Activated B cell treated with CpG ODN at 0.5 μM for 24 hours (primary cell): ENCODE measurements at regions not wholly inside any gene's neighbourhood (a gene's known extent, or its start where the extent isn't known, plus 50 kb on each side); places are given as distances from the start of the nearest gene placed in this dataset.
"Not testable (repeated sequence)": the region's sequence is repeated elsewhere in the genome, so short reads cannot be mapped to it uniquely, and the experiment has no call there.

Source experiments
- ATAC-seq: fragments of 200-7000 bp; cut with Tn5 transposase; one replicate; pipeline ENCODE4 v1.10.0; 2021; ENCODE audit warnings: low read depth, mild to moderate bottlenecking, moderate library complexity
- CTCF ChIA-PET: fragments of 350-600 bp; sonication (Branson Sonifier 250); formaldehyde crosslinking; loops from one replicate; lab custom pipeline; 2021; ENCODE audit warnings: antibody characterized with exemption; lab: Charles Lee
- POLR2A ChIA-PET: fragments of 350-600 bp; sonication (Branson Sonifier 250); formaldehyde crosslinking; loops from one replicate; lab custom pipeline; 2021; ENCODE audit warnings: antibody characterized with exemption; lab: Charles Lee
- DNase-seq: peaks from one replicate; pipeline ENCODE4 v3.0.0; 2022
- H3K27ac Mint-ChIP-seq: one replicate; pipeline ENCODE4 v1.8.0; 2020; ENCODE audit warnings: mixed read lengths
- H3K27me3 Mint-ChIP-seq: one replicate; pipeline ENCODE4 v1.8.0; 2021; ENCODE audit warnings: mixed read lengths
- H3K36me3 Mint-ChIP-seq: one replicate; pipeline ENCODE4 v1.8.0; 2021; ENCODE audit warnings: low read depth, mixed read lengths
- H3K4me1 Mint-ChIP-seq: one replicate; pipeline ENCODE4 v1.8.0; 2021; ENCODE audit warnings: mixed read lengths
- H3K4me3 Mint-ChIP-seq: one replicate; pipeline ENCODE4 v1.8.0; 2020; ENCODE audit warnings: mild to moderate bottlenecking, mixed read lengths
- H3K9me3 Mint-ChIP-seq: one replicate; pipeline ENCODE4 v1.8.0; 2020; ENCODE audit warnings: mixed read lengths
- intact Hi-C: fragments of 100-400 bp; cut with micrococcal nuclease; formaldehyde crosslinking; loops from one replicate; pipeline ENCODE4 v1.15.1; 2024
- TF ChIP-seq, protein P1 (sequence below): fragments of 200-600 bp; IDR thresholded peaks from one replicate; pipeline ENCODE4 v1.8.0; 2022; ENCODE audit warnings: antibody characterized with exemption, mild to moderate bottlenecking

DNA sequence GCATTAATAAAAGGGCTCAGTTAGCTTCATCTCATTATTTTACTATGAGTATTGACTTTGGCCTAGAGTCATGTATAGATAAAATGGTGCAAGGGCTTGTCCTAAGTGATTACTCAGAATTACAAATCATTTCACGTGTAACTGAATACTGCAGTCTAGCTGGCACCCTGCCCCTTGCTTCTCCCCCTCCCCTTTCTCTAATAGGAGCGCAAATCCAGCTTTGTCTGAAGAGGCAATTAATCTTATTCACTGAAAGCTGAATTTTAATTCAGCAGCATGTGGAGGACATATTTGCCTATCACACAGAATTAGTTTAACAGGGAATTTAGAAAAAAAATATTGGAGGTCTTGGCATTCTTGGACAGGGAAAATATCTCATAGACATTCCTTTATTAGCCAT is 412.1 kb upstream of the DPH6 start:
- Mint-ChIP-seq H3K4me3 (no peak overlapping the region), H3K27me3 (no peaks in the 10 kb centered on the region), H3K27ac (no peak overlapping the region), H3K36me3 (no peaks in the 10 kb centered on the region), H3K4me1 (no peaks in the 10 kb centered on the region), H3K9me3 (no peaks in the 10 kb centered on the region)
- DNase-seq (no peak), ATAC-seq (no peak)
- POLR2A ChIA-PET: no interaction called here
- CTCF ChIA-PET: no interaction called here
- TF ChIP-seq, protein P1, sequence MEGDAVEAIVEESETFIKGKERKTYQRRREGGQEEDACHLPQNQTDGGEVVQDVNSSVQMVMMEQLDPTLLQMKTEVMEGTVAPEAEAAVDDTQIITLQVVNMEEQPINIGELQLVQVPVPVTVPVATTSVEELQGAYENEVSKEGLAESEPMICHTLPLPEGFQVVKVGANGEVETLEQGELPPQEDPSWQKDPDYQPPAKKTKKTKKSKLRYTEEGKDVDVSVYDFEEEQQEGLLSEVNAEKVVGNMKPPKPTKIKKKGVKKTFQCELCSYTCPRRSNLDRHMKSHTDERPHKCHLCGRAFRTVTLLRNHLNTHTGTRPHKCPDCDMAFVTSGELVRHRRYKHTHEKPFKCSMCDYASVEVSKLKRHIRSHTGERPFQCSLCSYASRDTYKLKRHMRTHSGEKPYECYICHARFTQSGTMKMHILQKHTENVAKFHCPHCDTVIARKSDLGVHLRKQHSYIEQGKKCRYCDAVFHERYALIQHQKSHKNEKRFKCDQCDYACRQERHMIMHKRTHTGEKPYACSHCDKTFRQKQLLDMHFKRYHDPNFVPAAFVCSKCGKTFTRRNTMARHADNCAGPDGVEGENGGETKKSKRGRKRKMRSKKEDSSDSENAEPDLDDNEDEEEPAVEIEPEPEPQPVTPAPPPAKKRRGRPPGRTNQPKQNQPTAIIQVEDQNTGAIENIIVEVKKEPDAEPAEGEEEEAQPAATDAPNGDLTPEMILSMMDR: no peak
- intact Hi-C loops: no loop called here

DNA sequence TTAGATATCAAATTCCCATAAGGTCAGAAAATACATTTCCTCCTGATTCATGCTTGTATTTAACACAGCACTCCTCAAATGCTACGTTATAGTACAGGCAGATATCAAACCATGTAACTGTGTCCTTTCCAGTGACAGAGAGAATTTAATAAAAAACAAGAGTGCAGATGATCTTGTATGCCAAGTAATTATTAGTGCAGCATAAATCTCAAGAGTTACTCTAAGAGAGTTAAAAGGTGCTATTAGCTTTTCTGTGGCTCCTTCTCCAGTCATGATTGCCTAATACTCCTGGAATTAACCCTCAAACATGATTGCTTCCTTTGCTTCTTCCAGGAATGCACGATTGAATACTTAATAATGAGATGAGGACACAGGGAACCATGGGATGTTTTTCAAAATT is 413.0 kb upstream of the DPH6 start:
- Mint-ChIP-seq H3K27me3 (no peaks in the 10 kb centered on the region), H3K4me1 (no peaks in the 10 kb centered on the region), H3K4me3 (no peak overlapping the region), H3K9me3 (no peaks in the 10 kb centered on the region), H3K27ac (no peak overlapping the region), H3K36me3 (no peaks in the 10 kb centered on the region)
- intact Hi-C loops: no loop called here
- TF ChIP-seq, protein P1: no peak
- DNase-seq: no peak
- CTCF ChIA-PET: no interaction called here
- POLR2A ChIA-PET: no interaction called here
- ATAC-seq: no peak

DNA sequence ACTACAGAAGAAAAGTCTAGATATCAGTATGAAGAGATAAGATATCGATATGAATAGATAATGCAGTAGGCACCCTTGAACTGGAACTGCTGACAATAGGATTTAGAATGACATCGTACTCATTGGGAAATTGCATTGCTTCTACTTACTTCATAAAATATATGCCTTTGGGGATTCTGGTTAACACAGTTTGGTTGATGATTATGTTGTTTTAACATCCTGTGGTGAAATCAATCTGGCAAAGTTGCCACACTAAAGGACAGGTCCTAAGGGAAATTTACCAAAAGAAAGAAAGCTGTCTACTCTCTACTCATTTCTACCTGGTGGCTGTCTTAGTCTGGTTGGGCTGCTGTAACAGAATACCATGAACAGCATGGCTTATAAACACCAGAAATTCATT is 417.4 kb upstream of the DPH6 start:
- intact Hi-C loops: no loop called here
- no peak for ATAC-seq
- Mint-ChIP-seq H3K9me3 (peaks cover 3% of the 10 kb centered on the region), H3K4me1 (no peaks in the 10 kb centered on the region), H3K27me3 (no peaks in the 10 kb centered on the region), H3K27ac (no peak overlapping the region), H3K36me3 (no peaks in the 10 kb centered on the region), H3K4me3 (no peak overlapping the region)
- CTCF ChIA-PET: no interaction called here
- TF ChIP-seq, protein P1: no peak
- POLR2A ChIA-PET: no interaction called here
- no peak for DNase-seq

DNA sequence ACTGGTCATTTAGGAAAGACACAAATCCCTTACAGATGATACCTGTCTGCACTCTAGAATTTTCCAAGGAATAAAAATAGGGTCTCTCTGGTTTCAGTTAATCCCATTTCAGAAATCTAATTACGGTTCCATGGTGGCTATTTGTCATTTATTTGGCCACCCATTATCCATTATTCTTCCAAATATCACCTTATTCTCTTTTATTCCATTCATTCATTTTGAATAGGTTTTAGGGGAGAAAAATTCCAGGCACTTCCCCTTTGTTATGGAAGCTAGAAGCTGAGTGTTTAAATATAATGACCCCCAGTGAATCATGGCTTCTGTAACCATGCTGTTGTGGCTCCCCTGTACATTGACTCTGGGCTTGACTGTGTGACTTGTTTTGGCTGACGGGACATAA is 420.8 kb upstream of the DPH6 start:
- no peak overlapping the region for H3K4me3 Mint-ChIP-seq
- TF ChIP-seq, protein P1: no peak
- H3K27me3 Mint-ChIP-seq: no peaks in the 10 kb centered on the region
- DNase-seq (no peak), ATAC-seq (no peak)
- H3K9me3 Mint-ChIP-seq: peaks cover 6% of the 10 kb centered on the region
- ChIA-PET CTCF (no interaction called here), POLR2A (no interaction called here)
- no peaks in the 10 kb centered on the region for H3K36me3 Mint-ChIP-seq
- no peaks in the 10 kb centered on the region for H3K4me1 Mint-ChIP-seq
- H3K27ac Mint-ChIP-seq: no peak overlapping the region
- intact Hi-C loops: no loop called here

DNA sequence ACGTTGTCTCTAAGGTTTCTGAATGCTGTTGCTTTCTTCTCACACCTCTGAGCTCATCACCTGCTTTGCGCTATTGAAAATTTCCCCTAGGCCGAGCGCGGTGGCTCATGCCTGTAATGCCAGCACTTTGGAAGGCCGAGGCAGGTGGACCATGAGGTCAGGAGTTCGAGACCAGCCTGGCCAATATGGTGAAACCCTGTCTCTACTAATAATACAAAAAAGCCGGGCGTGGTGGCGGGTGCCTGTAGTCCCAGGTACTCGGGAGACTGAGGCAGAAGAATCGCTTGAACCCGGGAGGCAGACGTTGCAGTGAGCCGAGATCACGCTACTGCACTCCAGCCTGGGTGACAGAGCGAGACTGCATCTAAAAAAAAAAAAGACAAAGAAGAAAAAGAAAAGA is 422.0 kb upstream of the DPH6 start:
- POLR2A ChIA-PET, ATAC-seq, H3K36me3 Mint-ChIP-seq, intact Hi-C loops, H3K27ac Mint-ChIP-seq, DNase-seq, H3K4me3 Mint-ChIP-seq, H3K27me3 Mint-ChIP-seq, H3K9me3 Mint-ChIP-seq, CTCF ChIA-PET, H3K4me1 Mint-ChIP-seq: not testable (repeated sequence)

DNA sequence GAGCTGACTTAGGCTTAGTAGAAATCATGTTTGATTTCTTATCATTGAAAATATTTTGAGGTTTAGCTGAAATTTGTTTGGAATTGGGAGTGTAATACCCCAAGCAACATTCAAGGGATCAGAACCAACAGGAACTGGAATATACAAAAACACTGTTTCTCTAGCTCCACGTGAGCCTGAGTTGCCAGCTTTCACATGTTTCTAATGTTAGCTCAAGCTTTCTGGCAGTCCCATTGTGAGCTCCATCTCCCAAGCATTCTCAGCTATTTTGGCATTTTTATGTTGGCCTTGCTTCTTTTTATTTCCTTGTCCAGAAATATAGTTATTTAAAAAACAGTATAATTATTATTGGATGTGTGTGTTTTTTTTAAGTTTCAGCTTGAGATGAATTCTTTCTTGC is 427.1 kb upstream of the DPH6 start:
- TF ChIP-seq, protein P1: no peak
- Mint-ChIP-seq H3K4me3 (no peak overlapping the region), H3K27ac (no peak overlapping the region), H3K4me1 (no peaks in the 10 kb centered on the region), H3K36me3 (no peaks in the 10 kb centered on the region), H3K27me3 (no peaks in the 10 kb centered on the region), H3K9me3 (peaks cover 7% of the 10 kb centered on the region)
- ATAC-seq (no peak), DNase-seq (no peak)
- POLR2A ChIA-PET: no interaction called here
- intact Hi-C loops: no loop called here
- CTCF ChIA-PET: no interaction called here
